ENCODE measurements at regions not wholly inside any gene's neighbourhood (a gene's known extent, or its start where the extent isn't known, plus 50 kb on each side); places are given as distances from the start of the nearest gene placed in this dataset.
"Not testable (repeated sequence)": the region's sequence is repeated elsewhere in the genome, so short reads cannot be mapped to it uniquely, and the experiment has no call there.

- no peak for DNase-seq
Measured at GRCh38 chr2:62654876-62655359, 50.6 kb upstream of the EHBP1 start.

DNA sequence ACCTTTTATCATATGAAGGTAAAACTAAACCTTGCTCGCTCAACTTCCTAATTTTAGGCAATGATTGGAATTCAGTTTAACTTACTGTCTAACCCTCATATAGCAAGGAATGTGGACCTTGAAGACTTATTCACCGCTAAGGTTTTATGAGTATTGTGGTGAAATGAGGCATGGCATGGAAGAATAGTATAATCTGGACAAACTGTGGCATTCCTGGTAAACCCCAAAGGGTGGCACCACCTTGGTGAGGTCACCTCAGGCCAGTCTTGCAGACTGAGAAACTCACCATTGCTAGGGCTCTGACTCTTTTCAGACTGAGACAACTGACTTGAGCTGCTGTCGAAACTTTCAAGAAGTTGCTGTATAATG is 51.1 kb upstream of the EHBP1 start:
- no peak for DNase-seq

DNA sequence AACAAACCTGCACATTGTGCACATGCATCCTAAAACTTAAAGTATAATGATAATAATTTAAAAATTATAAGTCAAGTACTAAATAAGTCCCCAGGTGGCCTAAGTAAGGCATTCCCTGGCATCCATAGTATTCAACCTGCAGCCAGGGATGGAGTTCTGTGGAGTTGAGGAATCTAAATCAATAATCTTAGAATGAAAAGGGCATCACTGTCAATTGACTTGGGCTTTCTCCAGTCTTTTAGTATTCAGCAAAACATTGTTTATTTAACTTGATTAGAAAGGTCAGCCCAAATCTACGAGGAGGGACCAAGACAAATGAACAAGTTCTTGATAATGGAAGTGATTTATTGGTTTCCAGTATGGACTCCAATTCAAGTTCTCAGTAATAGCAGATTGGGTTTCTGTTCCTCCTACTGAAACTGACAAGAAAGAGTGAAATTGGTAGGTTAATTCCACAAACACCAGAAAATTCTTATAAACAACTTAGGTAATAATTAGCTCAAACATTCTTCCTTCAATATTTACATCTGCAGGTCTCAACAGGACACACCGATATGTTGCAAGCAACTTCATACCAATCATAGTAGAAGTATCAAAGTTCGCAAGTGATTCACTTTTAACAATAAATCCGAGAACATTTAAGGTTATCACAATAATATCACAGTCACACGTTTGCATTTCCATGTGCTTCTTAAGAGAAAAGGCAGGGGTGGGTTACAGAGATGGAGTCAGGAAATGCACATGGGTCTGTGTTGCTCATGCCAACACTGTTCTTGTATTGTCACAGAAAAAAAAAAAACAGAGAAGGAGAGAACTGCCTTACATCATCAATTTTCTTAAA is 51.7 kb upstream of the EHBP1 start:
- no peak for DNase-seq

GRCh38 chr2:62649087-62649486 is 56.4 kb upstream of the EHBP1 start:
- not testable (repeated sequence) for DNase-seq

GRCh38 chr2:62643100-62643471 is 62.4 kb upstream of the EHBP1 start:
- DNase-seq: no peak

DNA sequence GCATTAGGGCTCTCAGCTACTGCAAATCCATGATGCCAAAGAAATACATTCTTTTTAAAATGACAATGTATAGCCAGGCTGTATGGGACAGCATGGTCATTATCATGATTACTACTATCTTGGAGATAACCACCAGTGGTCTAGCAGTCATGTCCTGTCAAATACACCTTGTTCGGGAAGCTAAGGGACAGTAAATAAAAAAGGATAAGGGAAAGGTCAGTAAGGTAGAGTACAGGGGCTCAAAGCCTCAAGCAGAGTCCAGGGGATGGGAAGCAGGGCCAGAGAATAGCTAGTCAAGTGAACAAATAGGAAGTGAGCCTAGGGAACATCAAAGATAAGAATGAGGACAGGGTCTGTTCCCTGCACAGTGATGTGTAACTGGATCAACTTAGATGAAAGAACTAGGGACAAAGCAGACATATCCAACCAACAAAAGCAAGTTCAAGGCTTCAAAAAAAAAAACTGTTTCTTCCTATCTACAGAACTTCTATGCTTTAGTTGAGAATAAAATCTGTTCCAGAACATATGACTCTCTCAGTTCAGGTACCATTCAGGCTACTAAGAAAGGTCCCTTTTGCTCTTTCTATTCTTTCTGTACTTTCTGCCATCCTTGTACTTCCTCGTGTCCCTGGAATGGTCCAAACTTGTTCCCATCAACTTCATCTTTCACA is 62.9 kb upstream of the EHBP1 start:
- no peak for DNase-seq

GRCh38 chr2:62641936-62642335 is 63.6 kb upstream of the EHBP1 start:
- no peak for DNase-seq

GRCh38 chr2:62641410-62641843 is 64.1 kb upstream of the EHBP1 start:
- DNase-seq: no peak

DNA sequence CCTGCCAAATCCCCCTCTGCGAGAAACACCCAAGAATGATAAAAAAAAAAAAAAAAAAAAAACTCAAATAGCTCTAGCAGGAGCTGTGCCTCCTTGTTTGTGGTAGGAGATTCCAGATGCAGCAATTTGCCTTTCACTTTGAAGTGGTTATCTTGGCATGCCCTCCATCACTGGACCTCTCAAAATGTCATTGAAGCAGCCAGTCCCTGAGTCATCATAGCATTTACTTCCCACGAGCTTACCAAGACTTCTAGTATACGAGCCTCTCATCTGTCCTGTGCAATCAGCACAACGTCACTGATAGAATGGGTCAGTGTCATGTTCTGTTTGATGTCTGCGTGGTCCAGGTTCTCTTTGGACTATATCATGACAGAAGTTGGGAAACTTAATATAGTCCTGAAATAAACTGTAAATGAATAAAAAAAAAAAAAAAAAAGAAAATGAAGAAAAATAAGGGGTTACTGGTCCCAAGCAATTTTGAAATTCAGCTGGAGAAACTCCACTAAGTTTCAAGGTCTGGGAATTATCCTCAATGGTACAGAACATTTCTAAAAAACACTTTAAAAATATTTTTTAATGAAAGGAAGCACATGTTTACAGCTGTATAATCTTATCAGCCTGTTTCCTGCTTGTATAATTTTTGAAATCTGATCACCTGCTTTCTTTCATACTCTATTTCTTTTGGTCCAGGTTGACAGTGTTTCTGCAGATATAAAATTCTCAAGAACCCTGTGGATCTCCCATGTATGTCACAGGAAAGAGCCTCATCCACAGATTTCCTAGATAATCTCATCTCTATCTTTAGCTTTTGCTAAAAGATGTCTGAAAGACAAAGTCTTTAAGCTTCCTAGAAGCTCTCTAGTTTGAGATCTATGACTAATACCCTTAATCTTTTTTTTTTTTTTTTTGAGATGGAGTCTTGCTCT is 74.1 kb upstream of the EHBP1 start:
- DNase-seq: no peak

GRCh38 chr2:62630206-62630605 is 75.3 kb upstream of the EHBP1 start:
- not testable (repeated sequence) for DNase-seq

- DNase-seq: not testable (repeated sequence)
Measured at GRCh38 chr2:62629310-62629709, 76.2 kb upstream of the EHBP1 start.

GRCh38 chr2:62627667-62628066 is 77.8 kb upstream of the EHBP1 start:
- DNase-seq: no peak

- DNase-seq: no peak
Measured at GRCh38 chr2:62624855-62625254, 80.7 kb upstream of the EHBP1 start.

GRCh38 chr2:62616486-62616885 is 89.0 kb upstream of the EHBP1 start:
- DNase-seq: not testable (repeated sequence)

DNA sequence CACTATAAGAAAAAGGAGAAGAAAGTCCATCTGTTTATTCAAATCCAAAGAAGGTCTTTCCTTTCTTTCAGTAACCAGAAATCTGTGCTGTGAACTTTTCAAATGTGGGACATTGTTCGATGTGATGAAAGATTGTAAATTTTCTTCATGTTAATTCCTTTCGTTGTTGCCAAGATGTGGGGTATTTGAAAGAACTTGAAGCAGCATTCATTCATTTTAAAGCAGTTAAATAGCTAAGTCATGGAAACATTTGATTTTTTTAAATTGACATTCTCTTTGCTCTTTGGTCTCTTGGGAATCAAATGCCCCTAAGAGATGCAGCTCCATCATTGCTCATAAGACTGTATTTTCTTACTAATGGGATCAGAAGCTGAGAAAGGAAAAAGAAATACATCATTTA is 93.7 kb upstream of the EHBP1 start:
- DNase-seq: no peak

- DNase-seq: not testable (repeated sequence)
Measured at GRCh38 chr2:62605471-62605870, 99.5 kb upstream of the TMEM17 start.

- DNase-seq: no peak
Measured at GRCh38 chr2:62604336-62604735, 98.3 kb upstream of the TMEM17 start.

GRCh38 chr2:62603154-62603712 is 97.2 kb upstream of the TMEM17 start:
- no peak for DNase-seq

DNA sequence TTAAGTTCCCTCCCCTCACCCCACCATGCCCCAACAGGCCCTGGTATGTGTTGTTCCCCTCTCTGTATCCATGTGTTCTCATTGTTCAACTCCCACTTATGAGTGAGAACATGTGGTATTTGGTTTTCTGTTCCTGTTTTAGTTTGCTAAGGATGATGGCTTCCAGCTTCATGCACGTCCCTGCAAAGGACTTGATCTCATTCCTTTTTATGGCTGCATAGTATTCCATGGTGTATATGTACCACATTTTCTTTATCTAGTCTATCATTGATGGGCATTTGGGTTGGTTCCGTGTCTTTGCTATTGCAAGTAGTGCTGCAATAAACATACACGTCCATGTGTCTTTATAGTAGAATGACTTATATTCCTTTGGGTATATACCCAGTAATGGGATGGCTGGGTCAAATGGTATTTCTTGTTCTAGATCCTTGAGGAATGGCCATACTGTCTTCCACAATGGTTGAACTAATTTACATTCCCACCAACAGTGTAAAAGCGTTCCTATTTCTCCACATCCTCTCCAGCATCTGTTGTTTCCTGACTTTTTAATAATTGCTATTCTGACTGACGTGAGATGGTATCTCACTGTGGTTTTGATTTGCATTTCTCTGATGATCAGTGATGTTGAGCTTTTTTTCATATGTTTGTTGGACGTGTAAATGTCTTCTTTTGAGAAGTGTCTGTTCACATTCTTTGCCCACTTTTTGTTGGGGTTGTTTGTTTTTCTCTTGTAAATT is 93.8 kb upstream of the TMEM17 start:
- DNase-seq: not testable (repeated sequence)

GRCh38 chr2:62597323-62597722 is 91.3 kb upstream of the TMEM17 start:
- no peak for DNase-seq

GRCh38 chr2:62596061-62596921 is 90.3 kb upstream of the TMEM17 start:
- DNase-seq: no peak
